A549 (cell line): ENCODE measurements at regions not wholly inside any gene's neighbourhood (a gene's known extent, or its start where the extent isn't known, plus 50 kb on each side); places are given as distances from the start of the nearest gene placed in this dataset.

Experiments used
- ATAC-seq, 2 experiments: fragments of 200-7000 bp in 1 of 2; fragments of >200 bp in 1 of 2; cut with Nextera tagmentation in 1 of 2; cut with Tn5 transposase in 1 of 2; 3 replicates each; pipeline versions ENCODE4 v1.8.0 to v1.9.1; 2018 to 2020; ENCODE audit warnings: mild to moderate bottlenecking in 1 of 2, moderate library complexity in 1 of 2
- CTCF ChIA-PET: fragments of 300-600 bp; sonication (Branson Sonifier 250); formaldehyde crosslinking; extraction: SDS; loops from one replicate; lab custom pipeline; 2021; ENCODE audit warnings: antibody characterized with exemption, inconsistent platforms; lab: Yijun Ruan, JAX
- POLR2A ChIA-PET: fragments of 350-600 bp; formaldehyde crosslinking; extraction: SDS; loops from one replicate; lab custom pipeline; 2021; ENCODE audit warnings: antibody characterized with exemption, inconsistent platforms; lab: Yijun Ruan, JAX
- DNase-seq, 2 experiments: peaks; one replicate each; pipeline versions ENCODE4 v3.0.0 to v3.0.0-alpha.2; 2011 to 2016; ENCODE audit warnings: low read depth in 1 of 2, low spot score in 1 of 2
- FAIRE-seq: peaks from 2 replicates; lab custom pipeline; 2011; peaks lifted over from hg19 to GRCh38; lab: Jason Lieb, UNC
- H3K27ac ChIP-seq, 2 experiments: fragments of >200 bp; sonication (Bioruptor Twin); formaldehyde crosslinking; 3 replicates each; pipeline ENCODE4 v1.5.1; 2016 to 2017
- H3K4me1 ChIP-seq: fragments of >200 bp; sonication (Bioruptor Twin); formaldehyde crosslinking; 3 replicates; pipeline ENCODE4 v1.6.1; 2016
- H3K4me2 ChIP-seq: fragments of >200 bp; sonication (Bioruptor Twin); formaldehyde crosslinking; 3 replicates; pipeline ENCODE4 v1.6.1; 2016
- H3K4me3 ChIP-seq: fragments of >200 bp; sonication (Bioruptor Twin); formaldehyde crosslinking; 3 replicates; pipeline ENCODE4 v1.5.1; 2016
- H3K9me3 ChIP-seq: fragments of >200 bp; sonication (Bioruptor Twin); formaldehyde crosslinking; 3 replicates; pipeline ENCODE4 v1.6.1; 2016
- EHF ChIP-seq: fragments of 250-450 bp; sonication (Bioruptor Pico); IDR thresholded peaks from 2 replicates; pipeline ENCODE4 v1.5.0; 2020; ENCODE audit warnings: mild to moderate bottlenecking
- EHMT2 ChIP-seq: fragments of 200-600 bp; sonication (generic); IDR thresholded peaks from 2 replicates; pipeline ENCODE4 v1.6.1; 2016; ENCODE audit warnings: antibody characterized with exemption, low read depth, mild to moderate bottlenecking, moderate library complexity
- EP300 ChIP-seq, 2 experiments: fragments of >200 bp; sonication (Bioruptor Twin); formaldehyde crosslinking; IDR thresholded peaks; 2 replicates in 1 of 2; 3 replicates in 1 of 2; pipeline ENCODE4 v1.6.1; 2016 to 2017
- FOSB ChIP-seq: fragments of 250-450 bp; sonication (Bioruptor Pico); IDR thresholded peaks from 2 replicates; pipeline ENCODE4 v1.5.0; 2020; ENCODE audit warnings: mild to moderate bottlenecking, moderate library complexity
- GATA3 ChIP-seq: IDR thresholded peaks from 2 replicates; pipeline ENCODE4 v1.6.1; 2012; ENCODE audit warnings: borderline replicate concordance
- HDAC2 ChIP-seq: fragments of 200-600 bp; sonication (generic); IDR thresholded peaks from 2 replicates; pipeline ENCODE4 v1.6.1; 2016
- HOXA7 ChIP-seq: fragments of 250-450 bp; sonication (Bioruptor Pico); IDR thresholded peaks from 2 replicates; pipeline ENCODE4 v1.5.0; 2020; ENCODE audit warnings: mild to moderate bottlenecking, moderate library complexity
- HOXB13 ChIP-seq: fragments of 250-450 bp; sonication (Bioruptor Pico); IDR thresholded peaks from 2 replicates; pipeline ENCODE4 v1.5.0; 2020; ENCODE audit warnings: low read depth, mild to moderate bottlenecking, moderate library complexity
- JUN ChIP-seq, 2 experiments: fragments of >200 bp; sonication (Bioruptor Twin); formaldehyde crosslinking; IDR thresholded peaks; 2 replicates in 1 of 2; 3 replicates in 1 of 2; pipeline ENCODE4 v1.6.1; 2016 to 2017
- JUNB ChIP-seq: fragments of >200 bp; sonication (Bioruptor Twin); formaldehyde crosslinking; IDR thresholded peaks from 2 replicates; pipeline ENCODE4 v1.6.1; 2016
- MAZ ChIP-seq: fragments of 150-350 bp; IDR thresholded peaks from 2 replicates; pipeline ENCODE4 v1.6.1; 2014; ENCODE audit warnings: antibody characterized with exemption, low read depth, low read length, borderline replicate concordance
- MYC ChIP-seq: IDR thresholded peaks from 2 replicates; pipeline ENCODE4 v1.6.1; 2012; ENCODE audit warnings: mild to moderate bottlenecking, inconsistent platforms, low read length, improper control_type of control experiment, borderline replicate concordance
- NFE2L2 ChIP-seq: fragments of 150-350 bp; conservative IDR thresholded peaks from 2 replicates; pipeline ENCODE4 v1.6.1; 2014; ENCODE audit warnings: low read length
- NPAS2 ChIP-seq: fragments of 250-450 bp; sonication (Bioruptor Pico); IDR thresholded peaks from 2 replicates; pipeline ENCODE4 v1.8.0; 2022; ENCODE audit warnings: mild to moderate bottlenecking, moderate library complexity, borderline replicate concordance
- POLR2A ChIP-seq: IDR thresholded peaks from 2 replicates; pipeline ENCODE4 v1.6.1; 2012; ENCODE audit warnings: mild to moderate bottlenecking, low read length
- RARB ChIP-seq: fragments of 250-450 bp; sonication (Bioruptor Pico); IDR thresholded peaks from 2 replicates; pipeline ENCODE4 v1.8.0; 2021; ENCODE audit warnings: mild to moderate bottlenecking, moderate library complexity
- RCOR1 ChIP-seq: fragments of 150-350 bp; IDR thresholded peaks from 2 replicates; pipeline ENCODE4 v1.6.1; 2014; ENCODE audit warnings: antibody characterized with exemption, low read length, low read depth
- SMC3 ChIP-seq: fragments of >200 bp; sonication (Bioruptor Twin); formaldehyde crosslinking; IDR thresholded peaks from 3 replicates; pipeline ENCODE4 v1.6.1; 2018; ENCODE audit warnings: inconsistent platforms
- SREBF2 ChIP-seq: fragments of 450-650 bp; IDR thresholded peaks from 2 replicates; pipeline ENCODE4 v1.6.1; 2014; ENCODE audit warnings: mild to moderate bottlenecking, moderate library complexity
- TP53 ChIP-seq: fragments of 250-450 bp; sonication (Bioruptor Pico); IDR thresholded peaks from 2 replicates; pipeline ENCODE4 v1.5.0; 2021; ENCODE audit warnings: mild to moderate bottlenecking, moderate library complexity
- ZC3H11A ChIP-seq: fragments of 450-650 bp; IDR thresholded peaks from 2 replicates; pipeline ENCODE4 v1.6.1; 2014; ENCODE audit warnings: antibody characterized with exemption, mild to moderate bottlenecking
- ZSCAN20 ChIP-seq: fragments of 250-450 bp; sonication (Bioruptor Pico); IDR thresholded peaks from 2 replicates; pipeline ENCODE4 v1.8.0; 2022; ENCODE audit warnings: mild to moderate bottlenecking, moderate library complexity
- WGBS: methylation state at CpG from one replicate; pipeline ENCODE4 v1.1.6; 2017; ENCODE audit errors: missing lambda C conversion rate; 5-methylcytosine and 5-hydroxymethylcytosine counted together
- TF ChIP-seq, protein P1 (sequence below): IDR thresholded peaks from 2 replicates; pipeline ENCODE4 v1.6.1; 2012
- TF ChIP-seq, protein P2 (sequence below): fragments of >200 bp; sonication (Bioruptor Twin); formaldehyde crosslinking; IDR thresholded peaks from 2 replicates; pipeline ENCODE4 v1.6.1; 2016
- TF ChIP-seq, protein P3 (sequence below): fragments of 150-350 bp; IDR thresholded peaks from 2 replicates; pipeline ENCODE4 v1.6.1; 2014; ENCODE audit warnings: low read depth, mild to moderate bottlenecking, low read length
- TF ChIP-seq, protein P4 (sequence below): fragments of >200 bp; sonication (Bioruptor Twin); formaldehyde crosslinking; IDR thresholded peaks from 3 replicates; pipeline ENCODE4 v1.5.1; 2016

DNA sequence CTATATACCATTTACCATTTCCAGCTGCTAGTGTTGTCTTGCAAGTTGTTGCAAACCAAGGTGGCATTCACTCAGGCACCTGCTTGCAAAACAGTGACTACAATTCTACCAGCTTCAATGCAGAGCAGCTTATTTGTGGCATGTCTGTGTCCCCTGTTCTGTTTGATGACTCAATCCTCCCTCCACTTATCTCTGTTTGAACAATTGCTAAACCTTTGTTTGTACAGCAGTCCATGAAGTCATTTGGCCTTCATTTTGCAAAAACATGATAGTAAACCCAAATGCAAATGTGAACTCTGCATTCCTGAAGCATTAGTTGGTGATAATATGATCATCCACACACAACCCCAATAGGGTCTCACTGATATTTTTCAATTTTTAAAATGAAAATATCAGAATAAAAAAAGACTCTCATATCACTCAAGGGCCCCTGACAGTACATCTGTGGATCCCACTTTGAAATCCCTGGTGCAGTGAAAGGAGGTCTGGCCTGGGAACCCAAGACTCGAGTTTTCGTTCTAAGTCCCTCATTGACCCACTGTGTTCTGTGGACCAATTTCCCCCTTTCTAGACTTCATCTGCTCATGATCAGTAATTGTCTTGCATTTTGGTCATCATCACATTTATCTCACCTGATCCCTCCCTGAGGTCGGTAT lies 425.4 kb downstream of the RPS24 start (continued):
- TF ChIP-seq, protein P1, sequence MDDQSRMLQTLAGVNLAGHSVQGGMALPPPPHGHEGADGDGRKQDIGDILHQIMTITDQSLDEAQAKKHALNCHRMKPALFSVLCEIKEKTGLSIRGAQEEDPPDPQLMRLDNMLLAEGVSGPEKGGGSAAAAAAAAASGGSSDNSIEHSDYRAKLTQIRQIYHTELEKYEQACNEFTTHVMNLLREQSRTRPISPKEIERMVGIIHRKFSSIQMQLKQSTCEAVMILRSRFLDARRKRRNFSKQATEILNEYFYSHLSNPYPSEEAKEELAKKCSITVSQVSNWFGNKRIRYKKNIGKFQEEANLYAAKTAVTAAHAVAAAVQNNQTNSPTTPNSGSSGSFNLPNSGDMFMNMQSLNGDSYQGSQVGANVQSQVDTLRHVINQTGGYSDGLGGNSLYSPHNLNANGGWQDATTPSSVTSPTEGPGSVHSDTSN = peak; percentile 89
- TF ChIP-seq JUN (IDR thresholded peaks at IDR 0.05) = peak; percentile 99
- no peak for TF ChIP-seq EHF (CRISPR knock-in tag)
- peak; percentile 100 for TF ChIP-seq JUNB
- no peak for TF ChIP-seq NPAS2 (CRISPR knock-in tag)
- TF ChIP-seq TP53 = no peak
- 0 out of 2 replicates have a peak, but pooled peaks have one; percentile 55 for TF ChIP-seq RARB (CRISPR knock-in tag)
- TF ChIP-seq SMC3 = peak; percentile 60; the same call in 2 of the 3 replicates
- TF ChIP-seq, protein P2, sequence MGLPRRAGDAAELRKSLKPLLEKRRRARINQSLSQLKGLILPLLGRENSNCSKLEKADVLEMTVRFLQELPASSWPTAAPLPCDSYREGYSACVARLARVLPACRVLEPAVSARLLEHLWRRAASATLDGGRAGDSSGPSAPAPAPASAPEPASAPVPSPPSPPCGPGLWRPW = peak; percentile 97
- TF ChIP-seq NFE2L2 = no peak
- no peak for TF ChIP-seq ZSCAN20 (CRISPR knock-in tag)
- no peak for TF ChIP-seq MAZ
- TF ChIP-seq SREBF2 = no peak
- TF ChIP-seq HOXA7 = no peak
- TF ChIP-seq HOXB13 = no peak
- no peak for TF ChIP-seq MYC
- TF ChIP-seq, all 56 proteins: peak for 16

DNA sequence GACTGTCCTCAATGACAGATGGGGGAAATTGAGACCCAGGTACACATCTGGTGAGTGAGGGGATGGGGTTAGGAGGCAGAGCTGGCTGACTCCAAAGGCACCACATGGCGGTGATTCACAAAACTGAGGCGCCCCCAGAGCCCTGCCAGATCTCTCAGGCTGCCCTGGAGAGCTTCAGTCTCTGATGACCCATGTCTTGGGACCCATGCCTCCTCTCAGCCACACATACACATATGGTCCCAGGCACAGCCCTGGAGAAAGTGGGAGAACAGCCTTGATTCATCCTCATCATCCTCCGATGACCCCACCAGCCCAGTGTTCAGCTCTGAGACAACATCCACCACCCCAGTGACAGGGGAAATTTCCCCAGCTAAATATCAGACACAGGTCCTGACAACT lies 426.0 kb downstream of the RPS24 start:
- whole genome bisulfite sequencing = 93% methylated on average over 2 of the region's 3 CpGs
- peak overlapping the region; percentile 86 for H3K4me2 ChIP-seq
- no peak for TF ChIP-seq GATA3
- no peak for TF ChIP-seq SREBF2
- no peak for TF ChIP-seq HDAC2
- no peak for TF ChIP-seq SMC3
- no peak for TF ChIP-seq MYC
- TF ChIP-seq RCOR1 = no peak
- TF ChIP-seq ZC3H11A = no peak
- TF ChIP-seq EHMT2 = no peak
- TF ChIP-seq, protein P3, sequence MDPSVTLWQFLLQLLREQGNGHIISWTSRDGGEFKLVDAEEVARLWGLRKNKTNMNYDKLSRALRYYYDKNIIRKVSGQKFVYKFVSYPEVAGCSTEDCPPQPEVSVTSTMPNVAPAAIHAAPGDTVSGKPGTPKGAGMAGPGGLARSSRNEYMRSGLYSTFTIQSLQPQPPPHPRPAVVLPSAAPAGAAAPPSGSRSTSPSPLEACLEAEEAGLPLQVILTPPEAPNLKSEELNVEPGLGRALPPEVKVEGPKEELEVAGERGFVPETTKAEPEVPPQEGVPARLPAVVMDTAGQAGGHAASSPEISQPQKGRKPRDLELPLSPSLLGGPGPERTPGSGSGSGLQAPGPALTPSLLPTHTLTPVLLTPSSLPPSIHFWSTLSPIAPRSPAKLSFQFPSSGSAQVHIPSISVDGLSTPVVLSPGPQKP = no peak
- TF ChIP-seq, protein P2 = no peak
- TF ChIP-seq, all 56 proteins: peak for 0
- Histone ChIP-seq H3K4me1 (peaks cover 36% of the 10 kb centered on the region), H3K4me3 (peak overlapping the region; percentile 14; the same call in 1 of the 3 replicates), H3K27ac (peak overlapping the region; percentile 85 to 87), H3K9me3 (no peaks in the 10 kb centered on the region)
- FAIRE-seq (no peak), ATAC-seq (peak in 1 of 2 experiments; percentile 4; a peak in 1 of 6 replicates), DNase-seq (no peak)
- CTCF ChIA-PET = interaction anchor here (1.0 to 2.0 kb wide), 3 partner anchors 12 to 412 kb away, joined by 3 to 9 read pairs (median 3); no protein-coding TSS in a partner anchor
- POLR2A ChIA-PET = interaction anchor here (0.6 kb wide), 1 partner anchor 429 kb away, joined by 7 read pairs; no protein-coding TSS in a partner anchor

DNA sequence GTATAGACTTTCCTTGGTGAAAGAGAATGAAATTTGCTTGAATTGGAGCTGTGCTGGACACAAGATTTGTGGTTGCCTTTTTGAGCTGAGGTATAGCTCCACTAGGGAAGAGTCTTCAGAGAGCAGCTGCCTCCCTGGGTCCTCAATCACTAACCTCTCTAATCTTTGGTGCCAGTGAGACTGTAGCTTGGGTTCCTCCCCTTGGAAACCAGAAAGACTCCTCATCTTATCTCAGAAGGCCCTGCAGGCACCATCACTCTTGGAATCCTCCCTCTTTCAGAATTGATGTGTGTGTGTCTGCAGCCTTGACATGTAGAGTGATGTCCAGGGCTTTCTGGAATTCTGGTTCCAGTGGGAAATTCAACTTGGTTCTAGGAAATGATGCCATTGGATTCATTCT lies 426.5 kb downstream of the RPS24 start:
- CTCF ChIA-PET = interaction anchor here (1.0 to 1.2 kb wide), 2 partner anchors 12 to 63 kb away, joined by 3 read pairs; no protein-coding TSS in a partner anchor
- TF ChIP-seq, protein P1 = no peak
- TF ChIP-seq POLR2A = no peak
- TF ChIP-seq FOSB = no peak
- TF ChIP-seq, protein P4, sequence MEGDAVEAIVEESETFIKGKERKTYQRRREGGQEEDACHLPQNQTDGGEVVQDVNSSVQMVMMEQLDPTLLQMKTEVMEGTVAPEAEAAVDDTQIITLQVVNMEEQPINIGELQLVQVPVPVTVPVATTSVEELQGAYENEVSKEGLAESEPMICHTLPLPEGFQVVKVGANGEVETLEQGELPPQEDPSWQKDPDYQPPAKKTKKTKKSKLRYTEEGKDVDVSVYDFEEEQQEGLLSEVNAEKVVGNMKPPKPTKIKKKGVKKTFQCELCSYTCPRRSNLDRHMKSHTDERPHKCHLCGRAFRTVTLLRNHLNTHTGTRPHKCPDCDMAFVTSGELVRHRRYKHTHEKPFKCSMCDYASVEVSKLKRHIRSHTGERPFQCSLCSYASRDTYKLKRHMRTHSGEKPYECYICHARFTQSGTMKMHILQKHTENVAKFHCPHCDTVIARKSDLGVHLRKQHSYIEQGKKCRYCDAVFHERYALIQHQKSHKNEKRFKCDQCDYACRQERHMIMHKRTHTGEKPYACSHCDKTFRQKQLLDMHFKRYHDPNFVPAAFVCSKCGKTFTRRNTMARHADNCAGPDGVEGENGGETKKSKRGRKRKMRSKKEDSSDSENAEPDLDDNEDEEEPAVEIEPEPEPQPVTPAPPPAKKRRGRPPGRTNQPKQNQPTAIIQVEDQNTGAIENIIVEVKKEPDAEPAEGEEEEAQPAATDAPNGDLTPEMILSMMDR = no peak
- no peak for TF ChIP-seq EP300 (IDR thresholded peaks at IDR 0.05)
- TF ChIP-seq NPAS2 (CRISPR knock-in tag) = no peak
- TF ChIP-seq EHF (CRISPR knock-in tag) = no peak
- TF ChIP-seq, all 56 proteins: peak for 0
- POLR2A ChIA-PET = interaction anchor here (0.6 kb wide), 1 partner anchor 430 kb away, joined by 7 read pairs; no protein-coding TSS in a partner anchor
- DNase-seq = no peak
- no peaks in the 10 kb centered on the region for H3K9me3 ChIP-seq
- H3K4me2 ChIP-seq = no peak overlapping the region; the same call in 2 of the 3 replicates
- no peak for FAIRE-seq
- peak overlapping the region; percentile 85 to 87 for H3K27ac ChIP-seq
- no peak for ATAC-seq
- peaks cover 36% of the 10 kb centered on the region for H3K4me1 ChIP-seq
- H3K4me3 ChIP-seq = no peak overlapping the region
